ENCODE measurements at regions not wholly inside any gene's neighbourhood (a gene's known extent, or its start where the extent isn't known, plus 50 kb on each side); places are given as distances from the start of the nearest gene placed in this dataset.

GRCh38 chr10:31708046-31708445, 220.6 kb downstream of the ARHGAP12 start:
- H3K4me3 ChIP-seq: peak overlapping the region; percentile 15 to 30 (median 24)
- H3K4me1 ChIP-seq: peaks cover 39 to 47% (median 44%) of the 10 kb centered on the region in 4 donors

GRCh38 chr10:31707093-31708039, 221.3 kb downstream of the ARHGAP12 start:
- Histone ChIP-seq H3K4me1 (peaks cover 39 to 47% (median 44%) of the 10 kb centered on the region in 4 donors), H3K9me3 (peaks cover 0 to 26% (median 18%) of the 10 kb centered on the region in 4 donors), H3K4me3 (peak overlapping the region; percentile 15 to 30 (median 24)), H3K27me3 (no peaks in the 10 kb centered on the region), H3K27ac (replicated peaks in 1 of 4) (peak overlapping the region; percentile 71 to 82 (median 74)), H3K36me3 (no peaks in the 10 kb centered on the region)
- no peak for DNase-seq (ENCODE audit: extremely low spot score)
- intact Hi-C loops (cut with DNase I): loop anchor here (5.0 kb wide), 1 partner anchor 50 kb away; no protein-coding TSS in a partner anchor
- TF ChIP-seq EP300 (IDR thresholded peaks at IDR 0.05): no peak
- no peak for TF ChIP-seq POLR2A (IDR thresholded peaks at IDR 0.05; ENCODE audit: low read depth)
- TF ChIP-seq POLR2AphosphoS5 (IDR thresholded peaks at IDR 0.05): peak; percentile 18 to 63
- WGBS: 12% methylated on average over 12 of the region's 14 CpGs

More at GRCh38 chr10:31708046-31708445, 220.6 kb downstream of the ARHGAP12 start:
- peak overlapping the region; percentile 71 to 82 (median 74) for H3K27ac ChIP-seq (replicated peaks in 1 of 4)
- WGBS: 24% methylated on average over 3 of the region's 3 CpGs
- no peak for DNase-seq (ENCODE audit: extremely low spot score)
- H3K9me3 ChIP-seq: peaks cover 0 to 28% (median 22%) of the 10 kb centered on the region in 4 donors
- no peaks in the 10 kb centered on the region for H3K36me3 ChIP-seq
- H3K27me3 ChIP-seq: no peaks in the 10 kb centered on the region
- intact Hi-C loops (cut with DNase I): loop anchor here (5.0 kb wide), 1 partner anchor 49 kb away; no protein-coding TSS in a partner anchor
- TF ChIP-seq POLR2AphosphoS5 (IDR thresholded peaks at IDR 0.05): no peak
- TF ChIP-seq CTCF (IDR thresholded peaks at IDR 0.05): no peak
- TF ChIP-seq EP300 (IDR thresholded peaks at IDR 0.05): no peak
- peak; percentile 7 for TF ChIP-seq POLR2A (IDR thresholded peaks at IDR 0.05; ENCODE audit: low read depth)

- Histone ChIP-seq H3K9me3 (peaks cover 0 to 20% (median 11%) of the 10 kb centered on the region in 4 donors), H3K4me1 (peaks cover 43 to 50% (median 48%) of the 10 kb centered on the region in 4 donors), H3K36me3 (no peaks in the 10 kb centered on the region), H3K4me3 (peak overlapping the region in 2 of 4 donors; percentile 22 to 27), H3K27me3 (no peaks in the 10 kb centered on the region), H3K27ac (replicated peaks in 1 of 4) (peak overlapping the region; percentile 71 to 82 (median 74))
- no peak for TF ChIP-seq POLR2A (IDR thresholded peaks at IDR 0.05; ENCODE audit: low read depth)
- no peak for TF ChIP-seq EP300 (IDR thresholded peaks at IDR 0.05)
- TF ChIP-seq CTCF (IDR thresholded peaks at IDR 0.05): no peak
- no peak for TF ChIP-seq POLR2AphosphoS5 (IDR thresholded peaks at IDR 0.05)
- intact Hi-C loops (cut with DNase I): loop anchor here (5.0 kb wide), 1 partner anchor 51 kb away; no protein-coding TSS in a partner anchor
- no peak for DNase-seq (ENCODE audit: extremely low spot score)
- WGBS: 63% methylated on average over 7 of the region's 7 CpGs
Measured at GRCh38 chr10:31706464-31707092, 222.1 kb downstream of the ARHGAP12 start.

- peak overlapping the region in 1 of 4 donors; percentile 82 for H3K27ac ChIP-seq (replicated peaks in 1 of 4)
- H3K4me1 ChIP-seq: peaks cover 57 to 64% (median 63%) of the 10 kb centered on the region in 4 donors
- H3K27me3 ChIP-seq: no peaks in the 10 kb centered on the region
- H3K9me3 ChIP-seq: peaks cover 0 to 6% (median 1%) of the 10 kb centered on the region in 4 donors
- DNase-seq (ENCODE audit: extremely low spot score): no peak
- TF ChIP-seq POLR2A (IDR thresholded peaks at IDR 0.05; ENCODE audit: low read depth) (no peak), CTCF (IDR thresholded peaks at IDR 0.05) (no peak), POLR2AphosphoS5 (IDR thresholded peaks at IDR 0.05) (no peak), EP300 (IDR thresholded peaks at IDR 0.05) (no peak)
- 61% methylated on average over 3 of the region's 3 CpGs for WGBS
- intact Hi-C loops (cut with DNase I): loop anchor here (5.0 kb wide), 1 partner anchor 52 kb away; no protein-coding TSS in a partner anchor
- H3K36me3 ChIP-seq: no peaks in the 10 kb centered on the region
- no peak overlapping the region for H3K4me3 ChIP-seq
Measured at GRCh38 chr10:31705136-31705535, 223.5 kb downstream of the ARHGAP12 start.

All from esophagus muscularis mucosa (tissue), 4 donors.